GM13976 (cell line): ENCODE measurements at regions not wholly inside any gene's neighbourhood (a gene's known extent, or its start where the extent isn't known, plus 50 kb on each side); places are given as distances from the start of the nearest gene placed in this dataset.
"Not testable (repeated sequence)": the region's sequence is repeated elsewhere in the genome, so short reads cannot be mapped to it uniquely, and the experiment has no call there.

Experiments used
- DNase-seq: peaks from one replicate; pipeline ENCODE4 v3.0.0; 2012; ENCODE audit warnings: low spot score
- in situ Hi-C: fragments of 300-500 bp; cut with MboI; formaldehyde crosslinking; loops from one replicate; pipeline ENCODE4 v1.12.0; 2022; ENCODE audit warnings: low sequenced_read_pairs, mixed read lengths, inconsistent platforms; ENCODE audit not compliant: unreplicated experiment
- TF ChIP-seq, protein P1 (sequence below): IDR thresholded peaks from 2 replicates; pipeline ENCODE4 v1.5.1; 2012; ENCODE audit warnings: borderline replicate concordance, mild to moderate bottlenecking; ENCODE audit not compliant: insufficient read depth; ENCODE audit errors: extremely low read depth, missing control alignments, control extremely low read depth

DNA sequence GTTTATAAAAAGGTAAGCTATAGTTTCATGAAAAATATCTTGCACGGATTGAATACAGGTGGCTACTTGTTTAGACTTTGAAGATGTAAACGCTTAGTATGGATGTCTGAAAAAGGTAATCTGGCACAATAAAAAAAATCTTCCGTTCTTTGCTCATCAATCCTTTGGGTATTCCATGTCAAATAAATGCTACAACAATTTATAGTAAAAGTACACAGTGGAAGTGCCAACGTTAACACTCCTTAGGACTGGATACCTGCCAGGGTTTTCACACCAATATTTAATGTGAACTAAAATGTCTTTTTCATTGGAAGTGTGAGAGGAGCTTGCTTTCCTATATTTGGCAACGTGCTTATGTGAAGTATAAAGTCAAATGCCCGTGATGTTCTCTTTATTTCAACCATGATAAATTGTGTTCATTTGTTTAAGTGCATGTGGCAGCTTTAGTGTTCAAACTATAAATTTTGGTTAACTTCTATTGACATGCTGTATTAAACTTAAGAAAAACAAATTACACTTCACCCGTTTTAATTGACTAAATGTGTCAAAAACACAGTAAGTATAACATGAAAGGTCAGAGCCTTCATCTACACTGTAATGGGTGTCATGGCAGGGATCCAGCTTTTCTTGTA lies 121.7 kb upstream of the HAND2 start:
- no peak for DNase-seq
- in situ Hi-C loops, result no loop called here

GRCh38 chr4:173647902-173648301 lies 117.9 kb upstream of the HAND2 start:
- in situ Hi-C loops, result no loop called here
- TF ChIP-seq, protein P1, sequence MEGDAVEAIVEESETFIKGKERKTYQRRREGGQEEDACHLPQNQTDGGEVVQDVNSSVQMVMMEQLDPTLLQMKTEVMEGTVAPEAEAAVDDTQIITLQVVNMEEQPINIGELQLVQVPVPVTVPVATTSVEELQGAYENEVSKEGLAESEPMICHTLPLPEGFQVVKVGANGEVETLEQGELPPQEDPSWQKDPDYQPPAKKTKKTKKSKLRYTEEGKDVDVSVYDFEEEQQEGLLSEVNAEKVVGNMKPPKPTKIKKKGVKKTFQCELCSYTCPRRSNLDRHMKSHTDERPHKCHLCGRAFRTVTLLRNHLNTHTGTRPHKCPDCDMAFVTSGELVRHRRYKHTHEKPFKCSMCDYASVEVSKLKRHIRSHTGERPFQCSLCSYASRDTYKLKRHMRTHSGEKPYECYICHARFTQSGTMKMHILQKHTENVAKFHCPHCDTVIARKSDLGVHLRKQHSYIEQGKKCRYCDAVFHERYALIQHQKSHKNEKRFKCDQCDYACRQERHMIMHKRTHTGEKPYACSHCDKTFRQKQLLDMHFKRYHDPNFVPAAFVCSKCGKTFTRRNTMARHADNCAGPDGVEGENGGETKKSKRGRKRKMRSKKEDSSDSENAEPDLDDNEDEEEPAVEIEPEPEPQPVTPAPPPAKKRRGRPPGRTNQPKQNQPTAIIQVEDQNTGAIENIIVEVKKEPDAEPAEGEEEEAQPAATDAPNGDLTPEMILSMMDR, result no peak
- no peak for DNase-seq

More for the DNA sequence above, 121.7 kb upstream of the HAND2 start:
- TF ChIP-seq, protein P1, result no peak

DNA sequence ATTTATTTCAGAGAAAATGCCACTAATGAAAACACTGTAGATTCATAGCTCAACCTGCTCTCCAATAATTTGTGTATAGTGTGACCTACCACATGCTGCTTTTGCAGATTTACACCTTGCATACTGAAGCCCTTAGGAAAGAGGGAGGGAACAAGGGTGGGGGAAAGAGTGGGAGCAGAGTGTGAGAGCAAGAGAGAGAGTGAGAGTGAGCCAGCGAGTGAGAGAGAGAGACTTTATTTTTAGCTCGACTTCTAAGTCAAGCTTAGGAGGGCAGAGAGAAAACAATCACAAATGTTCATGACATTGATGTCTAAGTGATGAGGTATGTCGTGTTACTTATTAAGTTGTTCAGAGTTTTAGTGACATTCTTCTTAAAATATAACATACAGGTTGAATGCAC lies 112.5 kb upstream of the HAND2 start:
- in situ Hi-C loops, result no loop called here
- no peak for DNase-seq
- TF ChIP-seq, protein P1, result no peak

GRCh38 chr4:173635395-173635794 lies 105.4 kb upstream of the HAND2 start:
- in situ Hi-C loops, result no loop called here
- no peak for DNase-seq
- TF ChIP-seq, protein P1, result no peak

DNA sequence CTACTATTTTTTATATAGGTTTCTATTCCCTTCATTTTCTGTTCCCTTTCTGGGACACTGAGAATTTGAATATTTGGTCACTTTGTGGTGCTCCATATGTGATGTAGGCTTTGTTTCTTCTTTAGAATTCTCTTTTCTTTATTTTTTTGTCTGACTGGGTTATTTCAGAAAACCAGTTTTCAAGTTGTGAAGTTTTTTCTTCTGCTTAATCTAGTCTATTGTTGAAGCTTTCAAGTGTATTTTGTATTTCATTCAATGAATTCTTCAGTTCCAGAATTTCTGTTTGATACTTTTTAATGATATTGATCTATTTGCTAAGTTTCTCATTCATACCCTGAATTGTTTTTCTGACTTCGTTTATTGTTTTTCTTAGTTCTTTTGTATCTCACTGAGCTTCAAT lies 96.2 kb upstream of the HAND2 start:
- in situ Hi-C loops, result no loop called here

GRCh38 chr4:173618648-173619047 lies 88.6 kb upstream of the HAND2 start:
- DNase-seq, in situ Hi-C loops: not testable (repeated sequence)

More for the DNA sequence above, 96.2 kb upstream of the HAND2 start:
- TF ChIP-seq, protein P1, result no peak
- DNase-seq, result no peak

DNA sequence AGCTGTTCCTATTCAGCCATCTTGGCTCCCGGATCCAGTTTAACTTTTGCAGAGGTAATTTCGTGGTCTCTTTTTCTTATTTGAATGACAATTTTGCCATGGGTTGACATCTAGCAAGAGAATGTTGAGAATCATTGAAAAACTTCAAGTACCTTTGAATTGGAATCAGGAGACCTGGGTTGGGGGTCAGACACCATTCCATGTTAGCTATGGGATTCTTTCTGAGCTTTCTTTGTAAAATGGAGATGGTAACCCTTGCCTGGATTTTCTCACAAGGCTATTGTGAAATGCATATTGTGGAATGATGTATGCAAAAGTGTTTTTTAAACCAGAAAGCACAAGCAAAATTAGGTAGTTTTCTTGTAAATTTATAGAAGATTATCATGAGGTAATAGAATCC lies 79.1 kb upstream of the HAND2 start:
- DNase-seq, result no peak
- TF ChIP-seq, protein P1, result no peak
- in situ Hi-C loops, result no loop called here

DNA sequence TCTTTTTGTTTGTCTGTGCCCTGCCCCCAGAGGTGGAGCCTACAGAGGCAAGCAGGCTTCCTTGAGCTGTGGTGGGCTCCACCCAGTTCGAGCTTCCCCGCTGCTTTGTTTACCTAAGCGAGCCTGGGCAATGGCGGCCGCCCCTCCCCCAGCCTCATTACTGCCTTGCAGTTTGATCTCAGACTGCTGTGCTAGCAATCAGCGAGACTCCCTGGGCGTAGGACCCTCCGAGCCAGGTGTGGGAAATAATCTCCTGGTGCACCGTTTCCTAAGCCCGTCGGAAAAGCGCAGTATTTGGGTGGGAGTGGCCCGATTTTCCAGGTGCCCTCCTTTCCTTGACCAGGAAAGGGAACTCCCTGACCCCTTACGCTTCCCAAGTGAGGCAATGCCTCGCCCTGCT lies 78.6 kb upstream of the HAND2 start:
- DNase-seq, in situ Hi-C loops: not testable (repeated sequence)
